C4-2B (cell line): ENCODE measurements at regions not wholly inside any gene's neighbourhood (a gene's known extent, or its start where the extent isn't known, plus 50 kb on each side); places are given as distances from the start of the nearest gene placed in this dataset.

Experiments used
- ZFX ChIP-seq: fragments of 450-650 bp; IDR thresholded peaks from 2 replicates; pipeline ENCODE4 v1.6.1; 2017
- TF ChIP-seq, protein P1 (sequence below): fragments of 450-650 bp; conservative IDR thresholded peaks from 2 replicates; pipeline ENCODE4 v1.5.1; 2017; ENCODE audit warnings: mild to moderate bottlenecking

DNA sequence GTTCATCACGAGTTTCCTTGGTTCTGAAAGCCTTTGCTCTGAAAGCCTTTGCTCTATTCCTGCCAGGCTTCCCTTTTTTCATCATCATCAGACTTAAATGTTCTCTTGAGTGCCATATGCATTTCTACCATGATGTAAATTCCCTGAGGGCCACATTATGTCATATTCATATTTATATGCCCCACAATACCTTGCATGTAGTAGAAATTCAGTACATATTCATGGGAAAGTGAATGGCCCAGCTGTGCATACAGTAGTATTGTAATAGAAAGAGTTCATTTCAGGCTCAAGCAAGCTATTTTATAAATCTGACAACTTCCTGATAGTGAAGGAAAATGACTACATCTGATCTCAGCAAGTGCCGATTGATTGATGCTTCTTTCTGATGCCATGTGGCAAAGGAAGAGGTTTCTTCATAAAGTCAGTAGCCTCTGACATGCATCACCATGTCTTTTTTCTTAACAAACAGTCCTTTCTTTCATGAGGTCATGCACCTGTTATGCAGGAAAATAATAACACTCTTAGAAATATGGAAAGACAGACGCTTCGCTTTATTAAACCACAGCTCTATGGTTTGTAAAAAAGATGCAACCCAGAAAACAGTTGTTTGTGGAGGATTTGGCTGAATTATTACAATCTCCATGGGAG is 308.7 kb downstream of the SAMD5 start:
- TF ChIP-seq, protein P1, sequence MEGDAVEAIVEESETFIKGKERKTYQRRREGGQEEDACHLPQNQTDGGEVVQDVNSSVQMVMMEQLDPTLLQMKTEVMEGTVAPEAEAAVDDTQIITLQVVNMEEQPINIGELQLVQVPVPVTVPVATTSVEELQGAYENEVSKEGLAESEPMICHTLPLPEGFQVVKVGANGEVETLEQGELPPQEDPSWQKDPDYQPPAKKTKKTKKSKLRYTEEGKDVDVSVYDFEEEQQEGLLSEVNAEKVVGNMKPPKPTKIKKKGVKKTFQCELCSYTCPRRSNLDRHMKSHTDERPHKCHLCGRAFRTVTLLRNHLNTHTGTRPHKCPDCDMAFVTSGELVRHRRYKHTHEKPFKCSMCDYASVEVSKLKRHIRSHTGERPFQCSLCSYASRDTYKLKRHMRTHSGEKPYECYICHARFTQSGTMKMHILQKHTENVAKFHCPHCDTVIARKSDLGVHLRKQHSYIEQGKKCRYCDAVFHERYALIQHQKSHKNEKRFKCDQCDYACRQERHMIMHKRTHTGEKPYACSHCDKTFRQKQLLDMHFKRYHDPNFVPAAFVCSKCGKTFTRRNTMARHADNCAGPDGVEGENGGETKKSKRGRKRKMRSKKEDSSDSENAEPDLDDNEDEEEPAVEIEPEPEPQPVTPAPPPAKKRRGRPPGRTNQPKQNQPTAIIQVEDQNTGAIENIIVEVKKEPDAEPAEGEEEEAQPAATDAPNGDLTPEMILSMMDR, result no peak
- no peak for TF ChIP-seq ZFX
